ENCODE measurements at regions not wholly inside any gene's neighbourhood (a gene's known extent, or its start where the extent isn't known, plus 50 kb on each side); places are given as distances from the start of the nearest gene placed in this dataset.
"Not testable (repeated sequence)": the region's sequence is repeated elsewhere in the genome, so short reads cannot be mapped to it uniquely, and the experiment has no call there.

DNA sequence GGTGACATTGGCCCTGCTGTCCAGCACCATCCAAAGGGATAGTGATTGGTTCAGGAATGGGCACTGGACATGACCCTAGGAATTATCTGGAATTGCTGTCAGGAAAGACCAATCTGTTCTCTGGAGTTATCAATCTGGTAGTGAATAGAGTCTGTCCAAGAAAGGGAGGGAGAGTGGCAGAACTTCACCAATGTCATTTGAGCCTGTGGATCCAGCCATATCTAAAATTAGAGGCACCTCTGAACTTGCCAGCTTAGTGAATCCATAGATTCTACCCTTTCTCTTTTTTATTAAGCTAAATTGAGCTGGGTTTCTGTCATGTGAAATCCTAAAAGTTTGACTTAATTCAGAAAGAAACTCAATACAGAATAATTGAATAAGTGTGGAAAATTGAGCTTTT lies 93.9 kb downstream of the NKX2-1 start:
- no peak overlapping the region for H3K27ac Mint-ChIP-seq
- no peaks in the 10 kb centered on the region for H3K36me3 Mint-ChIP-seq
- peaks cover 0 to 4% of the 10 kb centered on the region in 2 donors for H3K9me3 Mint-ChIP-seq
- ATAC-seq = no peak
- DNase-seq (ENCODE audit: low spot score in 2 of 2) = no peak

DNA sequence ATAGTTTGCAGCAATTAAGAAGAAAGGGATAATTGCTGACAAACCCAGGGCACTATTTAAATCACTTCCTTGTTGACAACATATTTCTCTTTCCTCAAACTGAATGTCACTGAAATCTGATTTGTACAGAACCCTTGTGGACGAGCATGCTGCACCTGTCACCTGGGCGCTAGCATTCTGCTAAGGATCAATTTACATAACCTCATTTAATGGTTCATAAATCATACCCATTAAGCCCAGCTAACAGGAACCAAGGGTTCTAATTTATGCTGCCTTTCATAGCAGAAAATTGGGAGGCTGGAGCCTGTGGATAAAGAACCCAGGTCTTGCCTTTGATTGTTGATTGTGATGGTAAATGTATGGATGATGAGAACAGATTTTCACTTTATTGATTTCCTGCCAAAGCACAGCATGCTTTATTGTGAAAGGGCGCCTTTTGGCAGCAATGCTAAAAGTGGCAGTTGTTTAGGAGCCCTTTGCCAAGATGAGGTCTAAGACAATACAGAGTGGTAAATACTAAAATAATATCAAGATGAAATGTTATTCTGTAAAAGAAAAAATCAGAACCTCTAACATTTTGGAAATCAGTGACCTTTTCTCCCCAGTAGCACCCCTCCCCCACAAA lies 95.4 kb downstream of the NKX2-1 start:
- ATAC-seq = no peak
- peaks cover 0 to 4% of the 10 kb centered on the region in 2 donors for H3K9me3 Mint-ChIP-seq

DNA sequence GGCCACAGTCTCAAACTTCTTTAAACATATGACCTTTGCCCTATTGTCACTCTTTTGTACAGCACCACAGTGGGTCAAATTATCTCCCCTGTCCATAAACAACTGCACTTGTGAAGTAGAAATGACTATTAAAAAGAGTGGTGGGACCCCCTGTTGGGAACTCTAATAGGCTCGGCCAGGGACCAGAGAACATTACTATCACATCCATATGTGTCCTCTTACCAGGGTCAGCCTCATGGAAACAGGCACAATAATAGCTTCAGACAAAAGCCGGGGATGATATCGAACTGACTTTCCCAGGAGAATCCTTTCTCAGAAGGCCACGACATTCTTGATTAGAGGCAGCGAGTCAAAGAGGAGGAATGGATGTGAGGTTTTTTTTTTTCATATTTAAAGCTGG lies 96.6 kb downstream of the NKX2-1 start:
- Mint-ChIP-seq H3K9me3 (peaks cover 0 to 8% of the 10 kb centered on the region in 2 donors), H3K36me3 (no peaks in the 10 kb centered on the region), H3K27ac (no peak overlapping the region)
- ATAC-seq = no peak
- no peak for DNase-seq (ENCODE audit: low spot score in 2 of 2)

More for the DNA sequence above, 95.4 kb downstream of the NKX2-1 start:
- Mint-ChIP-seq H3K27ac (no peak overlapping the region), H3K36me3 (no peaks in the 10 kb centered on the region)
- DNase-seq (ENCODE audit: low spot score in 2 of 2) = no peak

DNA sequence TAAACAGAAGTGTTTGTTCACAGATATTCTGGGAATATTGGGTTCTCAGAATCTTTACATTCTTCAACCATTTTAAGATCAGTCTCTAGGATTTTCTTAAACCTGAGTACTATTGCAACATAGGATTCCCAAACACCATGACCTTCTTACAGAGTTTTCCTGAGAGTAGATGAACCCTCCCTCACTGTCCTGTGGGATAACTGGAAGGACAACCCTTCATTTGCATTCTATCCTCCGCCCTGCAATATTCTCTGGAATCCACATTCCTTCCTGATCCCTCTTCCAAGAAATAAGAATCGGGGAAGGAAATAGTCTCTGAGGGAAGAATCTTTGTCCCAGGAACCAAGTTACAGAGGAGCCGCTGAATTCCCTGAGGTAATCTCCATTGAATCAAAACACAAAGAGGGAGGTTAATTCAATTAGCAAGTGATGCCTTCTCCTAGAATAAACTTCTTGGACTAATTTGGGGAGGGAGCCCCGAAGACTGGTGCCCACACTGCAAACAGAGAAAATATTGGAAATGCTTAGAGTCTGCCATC lies 99.8 kb upstream of the MBIP start:
- H3K27ac Mint-ChIP-seq = no peak overlapping the region
- no peaks in the 10 kb centered on the region for H3K36me3 Mint-ChIP-seq
- ATAC-seq (no peak), DNase-seq (ENCODE audit: low spot score in 2 of 2) (no peak)
- H3K9me3 Mint-ChIP-seq = peaks cover 4% of the 10 kb centered on the region in 2 donors

DNA sequence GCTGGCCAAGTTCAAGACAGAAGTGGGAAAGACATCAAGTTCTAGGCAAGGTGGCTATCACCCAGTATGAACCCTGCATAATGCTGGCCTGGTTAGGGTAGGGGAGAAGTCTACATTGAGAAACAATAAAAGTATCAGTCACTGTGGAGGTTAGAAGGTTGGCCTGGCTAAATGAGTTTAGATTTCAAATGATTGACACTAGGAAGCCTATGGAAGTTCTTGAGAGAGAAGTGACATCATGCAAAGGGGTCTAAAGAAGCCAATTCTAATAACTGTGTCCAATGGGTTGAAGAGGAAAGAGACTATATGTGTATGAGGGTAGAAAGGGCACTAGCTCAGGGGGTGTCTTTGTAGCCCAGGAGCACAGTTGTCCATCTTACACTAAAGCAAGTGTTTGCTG lies 98.5 kb upstream of the MBIP start:
- DNase-seq (ENCODE audit: low spot score in 2 of 2) (no peak), ATAC-seq (no peak)
- Mint-ChIP-seq H3K27ac (no peak overlapping the region), H3K36me3 (peaks cover 6 to 7% of the 10 kb centered on the region in 2 donors), H3K9me3 (peaks cover 4 to 11% of the 10 kb centered on the region in 2 donors)

DNA sequence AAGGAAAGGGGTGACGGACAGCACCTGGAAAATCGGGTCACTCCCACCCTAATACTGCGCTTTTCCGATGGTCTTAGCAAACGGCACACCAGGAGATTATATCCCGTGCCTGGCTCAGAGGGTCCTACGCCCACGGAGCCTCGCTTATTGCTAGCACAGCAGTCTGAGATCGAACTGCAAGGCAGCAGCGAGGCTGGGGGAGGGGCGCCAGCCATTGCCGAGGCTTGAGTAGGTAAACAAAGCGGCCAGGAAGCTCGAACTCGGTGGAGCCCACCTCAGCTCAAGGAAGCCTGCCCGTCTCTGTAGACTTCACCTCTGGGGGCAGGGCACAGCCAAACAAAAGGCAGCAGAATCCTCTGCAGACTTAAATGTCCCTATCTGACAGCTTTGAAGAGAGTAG lies 91.5 kb upstream of the MBIP start:
- not testable (repeated sequence) for H3K27ac Mint-ChIP-seq; DNase-seq (ENCODE audit: low spot score in 2 of 2); ATAC-seq
- Mint-ChIP-seq H3K9me3 (peaks cover 11 to 15% of the 10 kb centered on the region in 2 donors), H3K36me3 (peaks cover 12 to 31% of the 10 kb centered on the region in 2 donors)

DNA sequence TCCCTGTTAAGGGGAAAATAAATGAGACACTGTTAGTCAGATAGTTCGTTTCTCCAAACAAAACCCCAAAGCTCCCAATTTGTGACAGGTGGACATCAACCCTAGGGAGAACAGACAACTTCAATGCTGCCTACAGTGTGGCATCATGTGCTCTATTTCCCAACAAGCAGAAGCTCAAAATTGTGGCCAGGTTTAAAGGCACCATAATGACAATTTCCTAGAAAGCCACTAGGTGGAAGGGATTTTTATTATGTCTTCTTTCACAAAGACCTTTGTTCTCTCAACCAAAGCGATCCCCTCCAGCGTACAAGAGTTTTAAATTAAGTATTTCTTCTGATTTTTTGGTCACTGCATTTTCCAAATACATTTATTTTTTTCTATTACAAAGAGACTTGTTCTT lies 88.0 kb upstream of the MBIP start:
- Mint-ChIP-seq H3K36me3 (peaks cover 7 to 24% of the 10 kb centered on the region in 2 donors), H3K27ac (no peak overlapping the region), H3K9me3 (peaks cover 0 to 15% of the 10 kb centered on the region in 2 donors)
- no peak for DNase-seq (ENCODE audit: low spot score in 2 of 2)
- ATAC-seq = no peak

DNA sequence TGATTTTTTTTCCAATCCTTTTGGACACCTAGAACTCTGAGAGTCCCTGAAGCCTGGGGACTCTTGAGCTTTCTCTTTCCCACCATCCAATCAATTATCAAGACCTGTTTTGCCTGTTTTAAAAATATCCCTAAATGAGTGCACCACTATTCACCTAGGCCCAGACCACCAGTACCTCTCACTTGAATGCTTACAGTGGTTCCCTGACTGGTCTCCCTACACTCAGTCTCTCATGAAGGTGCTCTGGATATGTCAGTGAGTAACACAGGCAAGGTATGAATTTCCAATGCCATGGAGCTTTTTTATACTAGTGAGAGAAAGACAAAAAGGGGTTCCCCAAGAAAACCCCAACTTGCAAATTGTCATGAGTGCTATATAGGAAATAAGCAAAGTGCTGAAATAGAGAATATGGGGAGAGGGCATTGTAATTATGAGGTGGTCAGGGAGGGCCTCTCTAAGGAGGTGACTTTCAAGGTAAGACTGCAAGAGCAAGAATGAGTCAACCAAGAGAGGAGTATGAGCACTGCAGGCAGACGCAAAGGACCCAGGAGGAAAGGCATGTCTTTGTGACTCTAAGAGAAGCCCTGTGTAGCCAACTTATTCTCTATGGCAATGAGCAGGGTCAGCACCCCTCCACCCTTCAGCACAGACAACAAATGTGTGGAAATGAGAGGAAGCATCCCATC lies 85.3 kb upstream of the MBIP start:
- DNase-seq (ENCODE audit: low spot score in 2 of 2) (no peak), ATAC-seq (no peak)
- H3K9me3 Mint-ChIP-seq = peaks cover 0 to 4% of the 10 kb centered on the region in 2 donors
- H3K27ac Mint-ChIP-seq = no peak overlapping the region
- peaks cover 4 to 5% of the 10 kb centered on the region in 2 donors for H3K36me3 Mint-ChIP-seq

DNA sequence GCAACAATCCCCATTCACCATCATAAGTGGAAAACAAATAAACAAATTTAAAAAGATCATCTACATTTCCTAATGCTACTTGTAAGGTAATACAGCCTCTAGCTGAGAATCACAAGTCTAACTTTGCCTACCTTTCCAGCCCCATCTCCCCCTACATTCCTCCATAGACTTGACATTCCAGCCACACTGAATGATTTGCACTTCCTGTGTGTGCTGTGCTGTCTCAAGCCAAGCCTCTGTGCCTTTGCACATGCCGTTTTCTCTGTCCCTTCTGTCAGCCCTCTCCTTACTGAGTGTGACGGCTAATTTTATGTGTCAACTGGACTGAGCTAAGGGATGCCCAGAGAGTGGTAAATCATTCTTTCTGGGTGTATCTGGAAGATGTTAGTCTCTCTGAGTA lies 82.4 kb upstream of the MBIP start:
- ATAC-seq (no peak), DNase-seq (ENCODE audit: low spot score in 2 of 2) (no peak)
- Mint-ChIP-seq H3K36me3 (no peaks in the 10 kb centered on the region), H3K27ac (no peak overlapping the region), H3K9me3 (no peaks in the 10 kb centered on the region)

DNA sequence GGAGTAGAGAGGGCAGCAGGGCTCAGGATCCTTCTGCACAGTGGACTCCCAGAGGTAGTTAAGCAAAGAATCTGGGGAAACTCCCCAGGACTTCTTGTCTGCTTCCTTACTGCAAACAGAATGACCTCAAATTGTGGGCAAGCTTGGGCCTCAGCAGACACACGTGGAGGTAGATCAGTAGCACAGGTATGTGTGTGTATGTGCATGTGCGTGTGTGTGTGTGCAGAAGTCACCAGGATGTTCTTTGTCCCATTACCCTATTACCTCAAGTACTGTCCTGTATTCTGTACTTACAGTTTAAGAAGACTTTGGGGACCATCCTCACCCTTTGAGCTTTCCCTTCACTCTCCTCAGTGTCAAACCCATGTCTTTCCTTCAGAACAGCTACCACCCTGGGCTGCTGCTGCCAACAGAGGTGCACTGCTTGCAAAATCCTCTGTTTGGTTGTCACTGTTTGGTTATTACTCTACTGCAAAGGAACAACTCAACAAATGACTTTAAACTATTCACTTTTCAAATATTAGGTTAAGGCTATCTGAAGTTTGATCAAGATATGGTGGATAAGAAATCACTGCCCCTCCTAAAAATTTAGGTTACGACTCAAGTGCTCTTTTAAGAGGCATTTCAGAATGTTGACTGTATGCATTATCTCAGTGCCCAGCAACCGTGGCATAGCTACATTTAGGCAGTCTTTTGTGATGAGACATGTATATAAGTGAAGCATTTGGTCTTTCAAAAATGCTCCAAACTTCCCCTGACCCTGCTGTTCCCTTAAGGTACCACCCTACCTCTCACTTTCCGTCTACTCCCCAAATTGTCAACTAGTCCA lies 78.2 kb upstream of the MBIP start:
- no peak overlapping the region for H3K27ac Mint-ChIP-seq
- no peaks in the 10 kb centered on the region for H3K9me3 Mint-ChIP-seq
- no peak for ATAC-seq
- no peak for DNase-seq (ENCODE audit: low spot score in 2 of 2)
- H3K36me3 Mint-ChIP-seq = no peaks in the 10 kb centered on the region

DNA sequence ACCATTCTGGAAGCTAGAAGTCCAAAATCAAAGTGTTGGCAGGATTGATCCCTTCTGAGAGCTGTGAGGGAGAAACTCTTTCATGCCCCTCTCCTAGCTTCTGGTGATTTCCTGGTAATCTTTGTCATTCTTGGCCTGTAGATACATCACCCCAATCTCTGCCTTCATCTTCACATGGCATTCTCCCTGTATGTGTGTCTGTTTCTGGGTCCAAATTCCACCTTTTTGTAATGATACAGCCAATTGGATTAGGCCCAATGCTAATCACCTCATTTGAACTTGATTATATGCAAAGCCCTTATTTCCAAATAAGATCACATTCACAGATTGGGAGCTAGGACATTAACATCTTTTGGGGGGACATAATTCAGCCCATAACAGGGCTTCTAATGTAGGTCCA lies 76.9 kb upstream of the MBIP start:
- ATAC-seq = no peak
- no peak for DNase-seq (ENCODE audit: low spot score in 2 of 2)
- H3K27ac Mint-ChIP-seq = no peak overlapping the region
- no peaks in the 10 kb centered on the region for H3K9me3 Mint-ChIP-seq
- H3K36me3 Mint-ChIP-seq = no peaks in the 10 kb centered on the region

DNA sequence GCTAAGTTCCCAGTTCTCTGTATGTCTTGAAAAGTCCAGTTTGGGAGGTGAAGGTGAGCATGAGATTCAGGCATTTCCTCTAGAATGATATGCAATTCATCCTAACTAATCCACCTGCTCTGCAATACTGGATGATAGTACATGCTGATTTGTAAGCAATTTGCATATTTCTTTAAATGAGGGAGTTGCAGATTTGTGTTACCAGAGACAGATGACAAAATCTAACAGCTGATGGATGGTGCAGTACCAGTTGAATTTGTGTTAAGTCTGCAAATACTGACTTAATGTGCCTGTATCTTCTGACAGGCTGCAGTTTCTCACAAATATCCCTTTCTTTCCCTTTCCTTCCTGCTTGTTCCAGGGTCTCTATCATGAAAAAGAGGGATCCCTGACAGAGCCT lies 76.4 kb upstream of the MBIP start:
- H3K9me3 Mint-ChIP-seq = no peaks in the 10 kb centered on the region
- no peaks in the 10 kb centered on the region for H3K36me3 Mint-ChIP-seq
- no peak overlapping the region for H3K27ac Mint-ChIP-seq
- no peak for ATAC-seq
- DNase-seq (ENCODE audit: low spot score in 2 of 2) = no peak

DNA sequence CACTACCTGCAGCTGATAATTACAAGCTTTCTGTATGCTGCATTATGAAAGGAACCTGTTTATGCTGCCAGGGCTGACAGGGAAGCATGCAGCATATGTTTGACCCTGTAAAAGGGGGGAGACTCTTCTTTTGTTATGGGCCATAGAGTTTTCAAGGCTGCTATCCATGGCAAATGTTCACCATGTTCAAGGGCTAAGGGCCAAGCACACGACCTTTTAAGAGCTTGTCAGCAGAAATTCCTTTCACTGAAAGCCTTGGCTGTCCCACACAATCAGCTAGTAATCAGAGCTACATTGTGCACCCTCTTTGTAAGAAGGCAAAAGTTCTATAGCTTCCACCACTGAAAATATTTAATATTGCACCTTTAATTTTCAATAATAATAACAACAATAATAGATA lies 74.2 kb upstream of the MBIP start:
- ATAC-seq = no peak
- H3K36me3 Mint-ChIP-seq = no peaks in the 10 kb centered on the region
- no peak overlapping the region for H3K27ac Mint-ChIP-seq
- DNase-seq (ENCODE audit: low spot score in 2 of 2) = no peak
- H3K9me3 Mint-ChIP-seq = no peaks in the 10 kb centered on the region

DNA sequence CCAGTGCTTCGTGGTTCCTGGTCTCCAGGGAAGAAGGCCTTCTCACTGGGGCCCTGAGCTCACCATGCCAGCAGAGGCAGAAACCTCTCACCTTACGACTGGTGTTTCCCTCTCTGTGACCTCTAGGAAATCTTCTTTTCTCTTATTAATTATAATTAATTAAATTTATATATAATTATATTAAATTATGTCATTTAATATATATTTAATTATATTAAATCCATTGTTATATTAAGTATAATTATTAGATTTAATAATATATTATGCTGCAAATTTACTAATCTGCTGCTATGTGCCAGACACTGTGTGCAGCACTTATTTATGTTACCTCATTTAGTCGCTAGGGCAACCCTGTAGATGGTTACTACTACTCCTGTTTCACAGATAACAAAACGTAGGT lies 70.3 kb upstream of the MBIP start:
- no peaks in the 10 kb centered on the region for H3K9me3 Mint-ChIP-seq
- ATAC-seq (no peak), DNase-seq (ENCODE audit: low spot score in 2 of 2) (no peak)
- H3K27ac Mint-ChIP-seq = no peak overlapping the region
- no peaks in the 10 kb centered on the region for H3K36me3 Mint-ChIP-seq

DNA sequence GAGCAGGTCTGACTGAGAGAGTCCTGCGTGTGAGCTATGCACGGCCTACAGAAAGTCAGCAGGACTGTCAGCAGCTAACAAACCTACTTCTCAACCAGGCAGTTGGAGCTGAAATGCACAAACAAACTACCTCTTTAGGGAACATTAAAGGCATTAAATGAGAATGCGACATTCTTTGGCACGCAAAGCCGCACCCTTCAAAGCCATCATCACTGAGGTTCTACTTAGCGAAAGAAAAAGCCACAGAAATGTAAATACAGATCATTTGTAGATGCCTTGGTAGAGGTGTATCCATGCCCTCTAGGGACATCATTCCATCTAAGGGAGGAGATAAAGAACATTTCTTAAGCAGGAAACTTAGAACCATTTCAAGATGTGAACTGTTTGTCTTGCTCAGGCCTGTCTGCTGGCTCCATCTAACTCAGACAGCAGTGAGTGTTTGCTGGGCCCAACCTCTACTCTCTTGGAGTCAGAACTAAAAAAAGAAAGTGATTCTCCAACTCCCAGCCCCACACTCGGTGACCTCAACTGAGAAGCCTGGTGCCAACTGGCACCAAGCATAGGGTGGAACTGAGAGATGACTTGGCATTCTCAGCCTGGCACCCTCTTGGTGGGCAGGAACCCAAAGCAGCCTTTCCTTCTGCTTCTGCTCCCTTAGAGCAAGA lies 63.5 kb upstream of the MBIP start:
- Mint-ChIP-seq H3K36me3 (no peaks in the 10 kb centered on the region), H3K27ac (no peak overlapping the region), H3K9me3 (no peaks in the 10 kb centered on the region)
- ATAC-seq (no peak), DNase-seq (ENCODE audit: low spot score in 2 of 2) (no peak)

DNA sequence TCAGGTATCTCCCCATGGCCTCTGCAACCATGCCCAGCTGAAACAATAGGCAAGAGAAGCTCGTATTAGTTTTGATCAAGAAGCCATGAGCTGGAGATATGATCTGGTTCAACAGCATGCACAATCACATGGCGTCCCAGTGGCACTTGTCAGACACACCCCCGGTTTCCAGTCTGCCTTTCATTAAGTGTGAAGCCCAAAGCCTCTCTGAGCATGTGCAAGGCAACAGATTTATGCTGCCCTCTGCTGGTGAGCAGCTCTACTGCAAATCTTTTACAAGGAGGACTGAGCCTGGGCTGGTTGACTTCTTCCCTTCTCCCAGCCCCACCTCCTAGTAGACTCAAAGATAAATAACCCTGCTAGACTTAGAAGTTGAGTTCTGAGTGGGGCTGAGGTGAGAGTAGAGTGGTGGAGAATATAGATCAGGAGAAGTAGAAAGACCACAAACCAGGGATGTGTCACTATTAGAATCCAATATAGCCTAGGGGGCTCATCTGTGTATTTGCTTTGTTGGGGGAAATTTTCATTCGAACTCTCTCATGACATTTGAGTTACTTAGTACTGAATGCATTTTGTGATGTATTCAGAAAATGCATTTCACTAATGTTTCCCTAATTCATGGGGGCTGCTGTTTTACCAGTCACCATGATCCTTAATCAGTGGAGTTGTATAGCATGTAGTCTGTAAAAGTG lies 53.7 kb upstream of the MBIP start:
- H3K9me3 Mint-ChIP-seq = no peaks in the 10 kb centered on the region
- H3K36me3 Mint-ChIP-seq = no peaks in the 10 kb centered on the region
- DNase-seq (ENCODE audit: low spot score in 2 of 2) (peak; percentile 62 to 70), ATAC-seq (peak; percentile 66 to 85)
- no peak overlapping the region for H3K27ac Mint-ChIP-seq
